HEK293 (cell line): ENCODE measurements at regions not wholly inside any gene's neighbourhood (a gene's known extent, or its start where the extent isn't known, plus 50 kb on each side); places are given as distances from the start of the nearest gene placed in this dataset.

Experiments used
- ATF2 ChIP-seq: fragments of 450-650 bp; formaldehyde crosslinking; IDR thresholded peaks from 2 replicates; pipeline ENCODE4 v1.5.1; 2016; ENCODE audit warnings: missing biosample characterization, missing genetic modification characterization, low read depth
- HOXA7 ChIP-seq: sonication (generic); formaldehyde crosslinking; IDR thresholded peaks from 2 replicates; pipeline ENCODE4 v1.8.1; 2022; ENCODE audit warnings: missing genetic modification reagents, borderline replicate concordance
- PRDM4 ChIP-seq: fragments of 450-650 bp; formaldehyde crosslinking; IDR thresholded peaks from 2 replicates; pipeline ENCODE4 v1.5.1; 2017; ENCODE audit warnings: missing biosample characterization, missing genetic modification characterization
- REST ChIP-seq: fragments of 450-650 bp; formaldehyde crosslinking; IDR thresholded peaks from 2 replicates; pipeline ENCODE4 v1.5.1; 2016; ENCODE audit warnings: missing biosample characterization, missing genetic modification characterization
- ZNF174 ChIP-seq: fragments of 450-650 bp; formaldehyde crosslinking; IDR thresholded peaks from 2 replicates; pipeline ENCODE4 v1.5.0; 2017; ENCODE audit warnings: missing biosample characterization, mild to moderate bottlenecking, missing genetic modification characterization
- ZNF211 ChIP-seq: fragments of 450-650 bp; formaldehyde crosslinking; IDR thresholded peaks from 2 replicates; pipeline ENCODE4 v1.5.1; 2016; ENCODE audit warnings: low read depth, missing biosample characterization, missing genetic modification characterization
- ZNF23 ChIP-seq: fragments of 450-650 bp; formaldehyde crosslinking; IDR thresholded peaks from 2 replicates; pipeline ENCODE4 v1.5.1; 2016; ENCODE audit warnings: missing biosample characterization, missing genetic modification characterization, borderline replicate concordance
- ZNF239 ChIP-seq: fragments of 450-650 bp; formaldehyde crosslinking; IDR thresholded peaks from 2 replicates; pipeline ENCODE4 v1.5.1; 2016; ENCODE audit warnings: missing biosample characterization, missing genetic modification characterization
- ZNF24 ChIP-seq: fragments of 450-650 bp; formaldehyde crosslinking; IDR thresholded peaks from 2 replicates; pipeline ENCODE4 v1.5.1; 2016; ENCODE audit warnings: missing biosample characterization, missing genetic modification characterization
- ZNF274 ChIP-seq, 2 experiments: fragments of 200-500 bp in 1 of 2; fragments of 450-650 bp in 1 of 2; sonication (Bioruptor generic) in 1 of 2; formaldehyde crosslinking in 1 of 2; IDR thresholded peaks; 2 replicates each; pipeline versions ENCODE4 v1.5.1 to v1.6.1; 2014 to 2016; ENCODE audit warnings: borderline replicate concordance in 1 of 2, inconsistent platforms in 1 of 2, low read length in 1 of 2, missing biosample characterization in 1 of 2, missing genetic modification characterization in 1 of 2
- ZNF585B ChIP-seq: fragments of 450-650 bp; formaldehyde crosslinking; IDR thresholded peaks from 2 replicates; pipeline ENCODE4 v1.5.1; 2016; ENCODE audit warnings: missing biosample characterization, missing genetic modification characterization
- TF ChIP-seq, protein P1 (sequence below): fragments of 450-650 bp; formaldehyde crosslinking; IDR thresholded peaks from 2 replicates; pipeline ENCODE4 v1.5.1; 2016; ENCODE audit warnings: missing biosample characterization, missing genetic modification characterization
- TF ChIP-seq, protein P2 (sequence below): fragments of 450-650 bp; formaldehyde crosslinking; IDR thresholded peaks from 2 replicates; pipeline ENCODE4 v1.5.1; 2016; ENCODE audit warnings: missing biosample characterization, missing genetic modification characterization, borderline replicate concordance

DNA sequence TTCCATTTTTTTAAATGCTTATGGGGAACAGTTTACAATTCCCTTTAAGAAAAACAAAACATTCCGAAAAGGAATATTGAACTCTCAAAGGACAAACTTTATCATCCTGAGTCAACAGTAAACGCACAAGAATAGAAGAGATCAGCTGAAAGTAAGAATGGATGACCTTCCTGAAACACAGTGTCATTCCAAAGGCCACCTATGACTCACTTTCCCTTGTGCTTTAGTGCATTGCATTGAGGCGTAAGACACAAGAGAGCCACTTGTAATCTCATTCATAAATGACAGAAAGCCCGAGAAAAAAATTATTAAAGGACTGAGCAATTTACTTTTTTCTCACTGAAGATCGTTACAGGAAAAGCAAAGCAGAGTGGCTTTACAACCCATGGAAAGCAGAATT, 1062.4 kb upstream of the DIAPH2 start:
- TF ChIP-seq, protein P1, sequence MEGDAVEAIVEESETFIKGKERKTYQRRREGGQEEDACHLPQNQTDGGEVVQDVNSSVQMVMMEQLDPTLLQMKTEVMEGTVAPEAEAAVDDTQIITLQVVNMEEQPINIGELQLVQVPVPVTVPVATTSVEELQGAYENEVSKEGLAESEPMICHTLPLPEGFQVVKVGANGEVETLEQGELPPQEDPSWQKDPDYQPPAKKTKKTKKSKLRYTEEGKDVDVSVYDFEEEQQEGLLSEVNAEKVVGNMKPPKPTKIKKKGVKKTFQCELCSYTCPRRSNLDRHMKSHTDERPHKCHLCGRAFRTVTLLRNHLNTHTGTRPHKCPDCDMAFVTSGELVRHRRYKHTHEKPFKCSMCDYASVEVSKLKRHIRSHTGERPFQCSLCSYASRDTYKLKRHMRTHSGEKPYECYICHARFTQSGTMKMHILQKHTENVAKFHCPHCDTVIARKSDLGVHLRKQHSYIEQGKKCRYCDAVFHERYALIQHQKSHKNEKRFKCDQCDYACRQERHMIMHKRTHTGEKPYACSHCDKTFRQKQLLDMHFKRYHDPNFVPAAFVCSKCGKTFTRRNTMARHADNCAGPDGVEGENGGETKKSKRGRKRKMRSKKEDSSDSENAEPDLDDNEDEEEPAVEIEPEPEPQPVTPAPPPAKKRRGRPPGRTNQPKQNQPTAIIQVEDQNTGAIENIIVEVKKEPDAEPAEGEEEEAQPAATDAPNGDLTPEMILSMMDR (tag by site-specific recombination) = no peak
- TF ChIP-seq ATF2 (tag by site-specific recombination) = no peak
- no peak for TF ChIP-seq ZNF585B (tag by site-specific recombination)
- TF ChIP-seq ZNF274 (IDR thresholded peaks at IDR 0.05; ENCODE audit: low read length) = no peak
- TF ChIP-seq ZNF274 (tag by site-specific recombination; IDR thresholded peaks at IDR 0.05; ENCODE audit: borderline replicate concordance) = no peak
- no peak for TF ChIP-seq ZNF211 (tag by site-specific recombination)
- no peak for TF ChIP-seq ZNF24 (tag by site-specific recombination)
- TF ChIP-seq ZNF174 (tag by site-specific recombination) = no peak
- no peak for TF ChIP-seq PRDM4 (tag by site-specific recombination)
- TF ChIP-seq ZNF239 = no peak
- TF ChIP-seq REST (tag by site-specific recombination) = no peak
- TF ChIP-seq, protein P2, sequence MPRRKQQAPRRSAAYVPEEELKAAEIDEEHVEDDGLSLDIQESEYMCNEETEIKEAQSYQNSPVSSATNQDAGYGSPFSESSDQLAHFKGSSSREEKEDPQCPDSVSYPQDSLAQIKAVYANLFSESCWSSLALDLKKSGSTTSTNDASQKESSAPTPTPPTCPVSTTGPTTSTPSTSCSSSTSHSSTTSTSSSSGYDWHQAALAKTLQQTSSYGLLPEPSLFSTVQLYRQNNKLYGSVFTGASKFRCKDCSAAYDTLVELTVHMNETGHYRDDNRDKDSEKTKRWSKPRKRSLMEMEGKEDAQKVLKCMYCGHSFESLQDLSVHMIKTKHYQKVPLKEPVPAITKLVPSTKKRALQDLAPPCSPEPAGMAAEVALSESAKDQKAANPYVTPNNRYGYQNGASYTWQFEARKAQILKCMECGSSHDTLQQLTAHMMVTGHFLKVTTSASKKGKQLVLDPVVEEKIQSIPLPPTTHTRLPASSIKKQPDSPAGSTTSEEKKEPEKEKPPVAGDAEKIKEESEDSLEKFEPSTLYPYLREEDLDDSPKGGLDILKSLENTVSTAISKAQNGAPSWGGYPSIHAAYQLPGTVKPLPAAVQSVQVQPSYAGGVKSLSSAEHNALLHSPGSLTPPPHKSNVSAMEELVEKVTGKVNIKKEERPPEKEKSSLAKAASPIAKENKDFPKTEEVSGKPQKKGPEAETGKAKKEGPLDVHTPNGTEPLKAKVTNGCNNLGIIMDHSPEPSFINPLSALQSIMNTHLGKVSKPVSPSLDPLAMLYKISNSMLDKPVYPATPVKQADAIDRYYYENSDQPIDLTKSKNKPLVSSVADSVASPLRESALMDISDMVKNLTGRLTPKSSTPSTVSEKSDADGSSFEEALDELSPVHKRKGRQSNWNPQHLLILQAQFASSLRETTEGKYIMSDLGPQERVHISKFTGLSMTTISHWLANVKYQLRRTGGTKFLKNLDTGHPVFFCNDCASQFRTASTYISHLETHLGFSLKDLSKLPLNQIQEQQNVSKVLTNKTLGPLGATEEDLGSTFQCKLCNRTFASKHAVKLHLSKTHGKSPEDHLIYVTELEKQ (tag by site-specific recombination) = no peak
- no peak for TF ChIP-seq HOXA7 (CRISPR knock-in tag)
- no peak for TF ChIP-seq ZNF23 (tag by site-specific recombination)
